ENCODE measurements at regions not wholly inside any gene's neighbourhood (a gene's known extent, or its start where the extent isn't known, plus 50 kb on each side); places are given as distances from the start of the nearest gene placed in this dataset.

DNA sequence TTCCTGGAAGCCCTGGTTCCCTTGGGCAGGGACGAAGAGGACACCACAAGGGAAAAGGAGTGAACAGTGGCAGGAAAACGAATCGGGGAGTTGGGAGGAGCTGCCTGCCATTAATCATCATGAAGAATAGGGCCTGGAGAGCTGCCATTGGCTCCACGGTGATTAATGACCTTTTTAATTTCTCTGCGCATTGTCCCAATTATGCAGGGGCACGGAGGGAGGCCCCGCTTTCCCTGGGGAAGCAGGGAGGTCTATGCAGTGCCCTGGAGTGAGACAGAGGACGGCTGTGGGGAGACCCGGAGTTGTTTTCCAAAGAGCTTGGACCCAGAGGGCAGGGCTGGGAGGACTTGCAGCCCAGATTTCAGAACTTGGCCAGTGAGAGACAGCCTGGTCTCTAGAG is 338.9 kb upstream of the C16orf82 start:
- no peak for TF ChIP-seq SP1 (IDR thresholded peaks at IDR 0.05; ENCODE audit: low read depth)
- no peak for TF ChIP-seq POLR2A (IDR thresholded peaks at IDR 0.05; ENCODE audit: borderline replicate concordance, extremely low read depth, insufficient read depth, insufficient read length)
- TF ChIP-seq CTCF (IDR thresholded peaks at IDR 0.05 in 2 of 3, conservative IDR thresholded peaks at IDR 0.05 in 1 of 3; ENCODE audit: borderline replicate concordance in 1 of 3, insufficient read depth in 1 of 3, low read depth in 2 of 3, low read length in 2 of 3) = no peak
- no peak for TF ChIP-seq MAX (IDR thresholded peaks at IDR 0.05)
- no peak for TF ChIP-seq JUND (IDR thresholded peaks at IDR 0.05)
- no peak for TF ChIP-seq POLR2AphosphoS5 (IDR thresholded peaks at IDR 0.05; ENCODE audit: low read depth, low read length)
- no peak for TF ChIP-seq REST (IDR thresholded peaks at IDR 0.05; ENCODE audit: low read depth)
- no peak for TF ChIP-seq CEBPB (IDR thresholded peaks at IDR 0.05; ENCODE audit: low read depth)
- TF ChIP-seq EZH2 (IDR thresholded peaks at IDR 0.05) = no peak
- TF ChIP-seq, protein P1, sequence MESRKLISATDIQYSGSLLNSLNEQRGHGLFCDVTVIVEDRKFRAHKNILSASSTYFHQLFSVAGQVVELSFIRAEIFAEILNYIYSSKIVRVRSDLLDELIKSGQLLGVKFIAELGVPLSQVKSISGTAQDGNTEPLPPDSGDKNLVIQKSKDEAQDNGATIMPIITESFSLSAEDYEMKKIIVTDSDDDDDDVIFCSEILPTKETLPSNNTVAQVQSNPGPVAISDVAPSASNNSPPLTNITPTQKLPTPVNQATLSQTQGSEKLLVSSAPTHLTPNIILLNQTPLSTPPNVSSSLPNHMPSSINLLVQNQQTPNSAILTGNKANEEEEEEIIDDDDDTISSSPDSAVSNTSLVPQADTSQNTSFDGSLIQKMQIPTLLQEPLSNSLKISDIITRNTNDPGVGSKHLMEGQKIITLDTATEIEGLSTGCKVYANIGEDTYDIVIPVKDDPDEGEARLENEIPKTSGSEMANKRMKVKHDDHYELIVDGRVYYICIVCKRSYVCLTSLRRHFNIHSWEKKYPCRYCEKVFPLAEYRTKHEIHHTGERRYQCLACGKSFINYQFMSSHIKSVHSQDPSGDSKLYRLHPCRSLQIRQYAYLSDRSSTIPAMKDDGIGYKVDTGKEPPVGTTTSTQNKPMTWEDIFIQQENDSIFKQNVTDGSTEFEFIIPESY (IDR thresholded peaks at IDR 0.05; ENCODE audit: extremely low read depth, insufficient replicate concordance, low read length) = no peak
- no peak for TF ChIP-seq SIN3A (IDR thresholded peaks at IDR 0.05; ENCODE audit: low read depth)
- TF ChIP-seq EGR1 (IDR thresholded peaks at IDR 0.05; ENCODE audit: low read depth) = no peak
